ENCODE measurements at regions not wholly inside any gene's neighbourhood (a gene's known extent, or its start where the extent isn't known, plus 50 kb on each side); places are given as distances from the start of the nearest gene placed in this dataset.

- DNase-seq: no peak
These were observed 56.2 kb upstream of the JCAD start for GRCh38 chr10:30115626-30115940.

DNA sequence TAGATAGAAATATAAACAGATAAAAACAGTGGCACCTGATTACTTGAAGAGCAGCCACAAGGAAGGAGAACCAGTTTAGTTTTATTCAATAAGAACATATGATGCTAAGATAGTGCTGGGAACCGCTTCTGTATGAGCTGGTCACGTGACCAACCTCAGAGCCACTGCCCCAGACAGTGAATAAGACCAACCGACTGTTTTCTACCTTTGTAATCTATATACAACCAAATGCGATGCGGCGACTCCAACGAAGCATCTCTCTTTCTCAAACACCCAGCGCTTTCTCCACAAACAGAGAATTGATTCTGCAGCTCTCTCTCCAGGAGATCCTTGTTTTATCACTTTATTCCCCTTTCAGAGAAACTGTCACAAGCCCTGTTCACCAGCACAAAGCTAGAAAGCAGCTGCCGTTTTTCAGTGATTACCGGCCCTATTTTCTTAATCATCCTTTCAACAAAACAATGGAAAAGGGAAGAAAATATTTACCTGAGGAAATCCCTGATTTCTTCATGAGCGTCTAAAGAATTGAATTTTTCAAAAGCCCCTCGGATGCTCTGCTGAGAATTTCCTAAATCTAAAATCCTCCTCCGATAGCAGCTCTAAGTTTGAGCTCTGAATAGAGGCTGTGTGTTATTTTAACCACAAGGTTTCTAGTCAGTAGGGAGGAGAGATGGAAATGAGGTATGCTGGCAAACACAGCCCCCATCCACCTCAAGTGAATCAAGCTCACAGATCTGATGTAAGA lies 55.7 kb upstream of the JCAD start:
- DNase-seq: no peak

DNA sequence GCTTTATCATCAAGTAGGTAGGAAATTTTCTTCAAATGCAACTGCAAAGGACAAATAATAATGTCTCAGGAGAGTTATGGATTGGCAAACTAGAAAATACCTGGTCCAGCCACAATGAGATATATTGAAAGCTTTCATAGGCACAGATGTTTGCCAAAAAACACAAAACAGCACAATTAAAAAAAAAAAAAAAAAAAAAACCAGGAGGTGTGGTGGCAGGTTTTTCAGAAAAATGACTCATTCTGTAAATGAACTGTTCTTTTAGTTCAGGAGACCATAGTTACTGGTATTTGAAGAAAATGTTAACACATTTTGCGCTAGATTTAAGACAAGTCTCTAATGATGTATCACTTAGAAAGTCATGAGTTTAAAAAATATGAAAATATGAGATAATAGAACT lies 55.0 kb upstream of the JCAD start:
- DNase-seq: no peak

GRCh38 chr10:30111340-30112022 lies 52.1 kb upstream of the JCAD start:
- no peak for DNase-seq

All from stimulated activated CD4-positive, alpha-beta T cell treated with anti-CD3 and anti-CD28 coated beads, Interleukin-15, amount 100 ng/mL, for 24 hours (primary cell).